IPS-20b (cell line): ENCODE measurements at regions not wholly inside any gene's neighbourhood (a gene's known extent, or its start where the extent isn't known, plus 50 kb on each side); places are given as distances from the start of the nearest gene placed in this dataset.

Source experiments
- H3K27ac ChIP-seq: one replicate; pipeline ENCODE4 v1.5.1; 2013; ENCODE audit warnings: low read length
- H3K27me3 ChIP-seq: 2 replicates; pipeline ENCODE4 v1.6.1; 2013; ENCODE audit warnings: mild to moderate bottlenecking, low read length, inconsistent platforms; ENCODE audit not compliant: insufficient read depth
- H3K36me3 ChIP-seq: 2 replicates; pipeline ENCODE4 v1.6.1; 2013; ENCODE audit warnings: low read depth, mild to moderate bottlenecking, inconsistent platforms, low read length, moderate library complexity; ENCODE audit not compliant: insufficient read depth
- H3K4me1 ChIP-seq: 2 replicates; pipeline ENCODE4 v1.6.1; 2013; ENCODE audit warnings: mild to moderate bottlenecking, control low read depth, inconsistent platforms, low read length, moderate library complexity; ENCODE audit not compliant: insufficient read depth
- H3K4me3 ChIP-seq: 2 replicates; pipeline ENCODE4 v1.5.1; 2013; ENCODE audit warnings: mild to moderate bottlenecking, low read length, inconsistent platforms
- H3K9ac ChIP-seq: 2 replicates; pipeline ENCODE4 v1.6.1; 2013; ENCODE audit warnings: low read depth, mild to moderate bottlenecking, inconsistent platforms, low read length, moderate library complexity
- H3K9me3 ChIP-seq: 2 replicates; pipeline ENCODE4 v1.6.1; 2013; ENCODE audit warnings: mild to moderate bottlenecking, low read depth, low read length, inconsistent platforms; ENCODE audit not compliant: insufficient read depth

DNA sequence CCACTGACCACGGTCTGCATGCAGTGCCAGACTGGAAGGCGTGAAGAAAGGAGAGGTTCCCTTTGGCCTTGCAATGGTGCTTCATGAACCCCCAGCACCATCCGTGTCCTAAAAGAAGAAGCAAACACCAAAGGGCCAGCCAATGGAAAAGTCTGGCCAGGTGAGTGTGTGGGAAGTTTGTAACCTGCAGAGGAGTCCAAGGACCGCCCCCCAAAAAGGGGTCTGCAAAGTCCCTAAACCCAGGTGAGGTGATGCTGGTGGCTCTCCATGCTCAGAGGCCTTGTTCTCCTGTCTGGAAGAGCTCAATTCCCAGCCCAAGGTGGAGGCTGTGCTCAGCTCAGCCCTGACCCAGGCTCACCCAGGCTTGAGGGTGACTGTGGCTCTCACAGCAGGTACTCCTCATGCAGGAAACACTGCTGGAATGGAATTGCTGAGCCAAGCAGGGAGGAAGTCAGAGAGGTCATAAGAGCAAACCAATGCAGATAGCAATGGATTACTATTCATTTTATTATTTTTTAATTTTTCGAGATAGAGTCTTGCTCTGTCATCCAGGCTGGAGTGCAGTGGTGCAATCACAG is 52.4 kb upstream of the NANOS1 start:
- H3K27ac ChIP-seq: no peak overlapping the region
- H3K27me3 ChIP-seq: no peaks in the 10 kb centered on the region
- H3K36me3 ChIP-seq: no peaks in the 10 kb centered on the region
- H3K4me3 ChIP-seq: no peak overlapping the region
- no peaks in the 10 kb centered on the region for H3K4me1 ChIP-seq
- no peak overlapping the region for H3K9ac ChIP-seq
- peaks cover 6% of the 10 kb centered on the region for H3K9me3 ChIP-seq

DNA sequence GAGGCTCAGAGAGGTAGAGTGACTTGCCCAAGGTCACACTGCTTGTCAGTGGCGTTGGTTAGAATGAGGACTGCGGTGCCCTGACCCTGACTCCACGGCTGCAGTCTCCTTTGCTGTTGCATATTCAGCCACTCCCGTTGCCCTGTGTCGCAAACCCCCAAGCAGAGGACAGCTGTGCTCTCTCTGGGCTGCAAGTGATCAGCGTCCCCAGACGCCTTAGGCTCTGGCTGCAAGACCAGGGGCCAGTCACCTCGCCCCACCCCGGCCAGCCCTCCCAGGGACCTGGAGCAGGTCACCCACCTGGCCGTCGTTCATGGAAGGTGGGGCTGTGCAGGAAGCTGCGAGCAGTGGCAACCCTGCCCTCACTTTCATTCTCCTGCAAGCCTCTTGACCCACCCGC is 51.7 kb upstream of the NANOS1 start:
- no peak overlapping the region for H3K9ac ChIP-seq
- H3K4me3 ChIP-seq: no peak overlapping the region
- H3K27me3 ChIP-seq: no peaks in the 10 kb centered on the region
- no peaks in the 10 kb centered on the region for H3K4me1 ChIP-seq
- peaks cover 6% of the 10 kb centered on the region for H3K9me3 ChIP-seq
- no peaks in the 10 kb centered on the region for H3K36me3 ChIP-seq
- no peak overlapping the region for H3K27ac ChIP-seq

DNA sequence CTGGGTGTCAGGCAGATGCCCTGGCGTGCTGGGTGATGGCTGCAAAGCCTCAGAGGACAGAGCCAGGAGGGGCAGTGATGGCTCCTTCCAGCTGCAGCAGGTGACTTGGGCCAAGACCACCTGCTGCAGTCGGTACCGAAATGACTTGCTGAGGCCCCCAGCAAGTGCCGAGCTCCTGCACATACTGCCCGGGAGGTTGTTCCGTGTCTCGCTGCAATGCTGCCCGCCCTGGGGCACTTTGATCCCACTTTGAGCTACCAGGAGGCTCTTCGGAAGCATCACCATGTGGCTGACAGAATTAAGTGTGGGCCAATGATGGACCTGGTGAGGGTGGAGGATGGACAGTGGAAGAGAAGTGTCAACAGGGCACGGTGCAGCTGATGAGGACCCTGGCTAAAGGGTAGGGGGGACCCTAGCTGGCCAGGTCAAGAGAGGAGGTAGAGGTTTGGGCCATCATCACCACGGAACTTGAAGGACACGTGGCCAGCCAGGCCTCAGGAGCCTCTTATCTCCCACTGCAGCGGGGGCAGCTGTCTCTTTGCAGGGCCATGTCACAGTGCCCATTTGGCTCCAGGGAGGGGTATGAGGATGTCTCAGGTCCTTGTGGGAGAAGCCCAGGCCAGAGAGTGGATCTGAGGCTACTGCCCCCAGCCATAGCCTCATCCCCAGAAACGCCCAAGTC is 51.1 kb upstream of the NANOS1 start:
- no peak overlapping the region for H3K27ac ChIP-seq
- H3K9me3 ChIP-seq: peaks cover 6% of the 10 kb centered on the region
- peaks cover 2% of the 10 kb centered on the region; the same call in 1 of the 2 replicates for H3K4me1 ChIP-seq
- H3K9ac ChIP-seq: no peak overlapping the region
- no peaks in the 10 kb centered on the region for H3K36me3 ChIP-seq
- no peak overlapping the region for H3K4me3 ChIP-seq
- H3K27me3 ChIP-seq: no peaks in the 10 kb centered on the region

DNA sequence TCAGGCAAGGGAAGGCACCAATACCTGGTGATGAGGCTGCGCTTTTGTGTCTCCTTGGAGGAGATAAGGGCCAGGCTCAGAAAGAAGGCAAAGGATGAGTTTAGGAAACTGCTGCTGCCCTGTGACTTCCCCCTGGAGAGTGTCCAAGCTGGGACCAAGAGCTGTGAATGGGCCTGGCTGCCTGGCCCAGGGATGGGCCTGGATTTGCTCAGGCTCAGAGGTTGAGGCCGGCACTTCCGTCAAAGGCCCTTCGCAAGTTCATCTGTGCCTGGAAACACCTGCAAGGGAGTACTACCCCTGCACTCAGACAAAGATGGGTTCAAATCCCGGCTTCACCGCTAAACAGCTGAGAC is 50.5 kb upstream of the NANOS1 start:
- peaks cover 5% of the 10 kb centered on the region; the same call in 1 of the 2 replicates for H3K4me1 ChIP-seq
- peaks cover 2% of the 10 kb centered on the region for H3K9me3 ChIP-seq
- no peak overlapping the region for H3K27ac ChIP-seq
- no peaks in the 10 kb centered on the region for H3K36me3 ChIP-seq
- H3K9ac ChIP-seq: no peak overlapping the region
- H3K4me3 ChIP-seq: no peak overlapping the region
- H3K27me3 ChIP-seq: no peaks in the 10 kb centered on the region

DNA sequence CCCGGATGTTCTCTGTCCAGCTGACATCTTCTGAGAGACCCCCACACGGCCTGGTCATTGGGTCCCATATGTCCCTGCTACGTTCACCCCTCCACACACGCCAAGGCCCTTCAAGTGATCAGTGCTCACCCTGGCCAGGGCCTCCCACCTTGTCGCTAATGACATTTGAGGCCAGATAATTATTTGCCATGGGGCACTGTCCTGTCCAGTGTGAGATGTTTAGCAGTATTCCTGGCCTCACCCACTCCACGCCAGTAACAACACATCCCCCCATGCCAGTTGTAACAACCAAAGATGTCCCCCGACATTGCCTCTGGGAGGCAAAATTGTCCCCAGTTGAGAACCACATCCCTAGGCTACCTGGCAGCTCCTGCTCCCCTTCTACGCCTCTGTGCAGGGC is 49.9 kb upstream of the NANOS1 start:
- Histone ChIP-seq H3K27ac (no peak overlapping the region), H3K4me1 (peaks cover 5% of the 10 kb centered on the region; the same call in 1 of the 2 replicates), H3K27me3 (no peaks in the 10 kb centered on the region), H3K9me3 (no peaks in the 10 kb centered on the region; the same call in 1 of the 2 replicates), H3K4me3 (no peak overlapping the region), H3K9ac (no peak overlapping the region), H3K36me3 (no peaks in the 10 kb centered on the region)
